ENCODE measurements at regions not wholly inside any gene's neighbourhood (a gene's known extent, or its start where the extent isn't known, plus 50 kb on each side); places are given as distances from the start of the nearest gene placed in this dataset.

DNA sequence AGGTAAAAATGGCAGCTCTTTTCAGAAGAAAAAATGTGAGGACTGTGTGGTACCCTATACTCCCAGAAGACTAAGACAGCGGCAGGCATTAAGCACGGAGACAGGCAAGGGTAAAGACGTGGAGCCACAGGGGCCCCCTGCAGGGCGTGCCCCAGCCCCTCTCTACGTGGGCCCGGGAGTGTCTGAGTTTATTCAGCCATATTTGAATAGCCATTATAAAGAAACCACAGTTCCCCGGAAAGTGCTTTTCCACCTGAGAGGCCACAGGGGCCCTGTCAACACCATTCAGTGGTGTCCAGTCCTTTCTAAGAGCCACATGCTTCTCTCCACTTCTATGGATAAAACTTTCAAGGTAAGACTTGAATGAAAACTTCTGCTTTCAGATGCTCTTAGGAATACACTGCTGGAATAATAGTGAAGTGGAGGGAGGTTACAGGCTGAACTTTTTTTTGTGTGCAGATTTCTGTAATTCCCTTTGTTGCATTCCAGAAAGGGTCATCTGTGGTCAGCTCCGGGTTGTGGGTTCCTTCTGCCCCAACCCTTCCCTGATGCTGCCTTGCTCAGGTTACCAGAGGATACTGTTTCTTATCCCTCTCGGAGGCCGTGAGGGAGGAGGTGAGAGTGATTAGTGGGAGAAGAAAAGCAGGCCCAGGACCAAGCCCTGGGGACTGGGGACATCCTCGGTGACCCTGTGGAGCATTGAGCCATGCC lies 58.4 kb downstream of the SLC25A47 start:
- no peak for DNase-seq

DNA sequence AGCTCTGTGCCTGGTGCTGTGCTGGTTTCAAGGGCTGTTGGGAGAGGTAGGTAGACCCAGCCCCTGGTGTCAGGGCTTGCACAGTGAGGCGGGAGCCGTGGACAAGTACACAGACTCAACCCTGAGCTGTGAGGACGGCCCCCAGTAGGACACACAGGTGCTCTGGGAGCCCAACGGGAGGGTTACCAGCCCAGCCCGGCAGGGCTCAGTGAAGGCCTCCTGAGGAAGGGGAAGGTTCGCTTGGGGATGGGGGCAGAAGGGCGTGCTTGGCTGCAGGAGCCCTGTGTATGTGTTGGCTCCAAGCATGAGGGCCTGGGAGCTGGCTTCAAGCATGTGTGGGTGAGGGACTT lies 58.9 kb downstream of the SLC25A47 start:
- no peak for DNase-seq

DNA sequence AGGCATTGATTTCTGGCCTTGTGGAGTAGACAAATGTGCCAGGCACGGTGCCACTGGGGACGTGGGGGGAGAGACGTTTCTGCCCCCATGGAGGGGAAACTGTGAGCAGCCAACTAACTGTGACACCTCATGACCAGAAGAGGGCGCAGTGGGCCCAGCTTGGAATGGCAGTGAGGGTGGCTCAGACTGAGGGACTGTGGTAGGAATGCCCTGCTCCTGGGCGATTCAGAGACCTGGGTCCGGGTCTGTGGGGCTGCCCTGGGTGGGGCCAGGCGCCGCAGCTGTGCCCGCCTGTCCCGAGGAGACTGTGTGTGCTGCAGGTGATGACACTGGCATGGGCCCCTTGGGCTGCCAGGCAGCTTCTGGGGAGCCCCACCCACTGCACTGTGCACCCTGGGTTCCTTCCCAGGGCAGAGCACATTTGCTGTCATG lies 60.6 kb downstream of the SLC25A47 start:
- peak; percentile 74 to 77 for DNase-seq

DNA sequence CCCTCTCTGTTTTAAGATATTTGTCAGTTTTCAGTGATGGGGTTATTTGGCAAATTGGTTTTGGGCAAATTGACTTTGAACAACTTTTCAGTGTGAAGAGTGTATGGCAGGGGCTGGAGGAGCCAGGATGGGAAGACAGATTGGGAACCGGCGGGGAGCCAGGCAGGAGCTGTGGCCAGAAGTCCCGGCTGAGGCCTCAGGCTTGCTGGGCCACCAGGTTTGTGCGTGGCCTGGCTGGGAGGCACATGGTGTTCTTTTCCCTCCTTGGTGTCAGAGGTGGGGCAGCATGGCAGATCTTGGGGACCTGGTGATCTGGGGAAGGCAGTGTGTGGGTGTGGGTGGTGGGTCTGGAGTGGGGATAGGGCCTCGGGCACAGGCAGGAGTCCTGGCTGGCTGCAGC lies 61.1 kb downstream of the SLC25A47 start:
- no peak for DNase-seq

DNA sequence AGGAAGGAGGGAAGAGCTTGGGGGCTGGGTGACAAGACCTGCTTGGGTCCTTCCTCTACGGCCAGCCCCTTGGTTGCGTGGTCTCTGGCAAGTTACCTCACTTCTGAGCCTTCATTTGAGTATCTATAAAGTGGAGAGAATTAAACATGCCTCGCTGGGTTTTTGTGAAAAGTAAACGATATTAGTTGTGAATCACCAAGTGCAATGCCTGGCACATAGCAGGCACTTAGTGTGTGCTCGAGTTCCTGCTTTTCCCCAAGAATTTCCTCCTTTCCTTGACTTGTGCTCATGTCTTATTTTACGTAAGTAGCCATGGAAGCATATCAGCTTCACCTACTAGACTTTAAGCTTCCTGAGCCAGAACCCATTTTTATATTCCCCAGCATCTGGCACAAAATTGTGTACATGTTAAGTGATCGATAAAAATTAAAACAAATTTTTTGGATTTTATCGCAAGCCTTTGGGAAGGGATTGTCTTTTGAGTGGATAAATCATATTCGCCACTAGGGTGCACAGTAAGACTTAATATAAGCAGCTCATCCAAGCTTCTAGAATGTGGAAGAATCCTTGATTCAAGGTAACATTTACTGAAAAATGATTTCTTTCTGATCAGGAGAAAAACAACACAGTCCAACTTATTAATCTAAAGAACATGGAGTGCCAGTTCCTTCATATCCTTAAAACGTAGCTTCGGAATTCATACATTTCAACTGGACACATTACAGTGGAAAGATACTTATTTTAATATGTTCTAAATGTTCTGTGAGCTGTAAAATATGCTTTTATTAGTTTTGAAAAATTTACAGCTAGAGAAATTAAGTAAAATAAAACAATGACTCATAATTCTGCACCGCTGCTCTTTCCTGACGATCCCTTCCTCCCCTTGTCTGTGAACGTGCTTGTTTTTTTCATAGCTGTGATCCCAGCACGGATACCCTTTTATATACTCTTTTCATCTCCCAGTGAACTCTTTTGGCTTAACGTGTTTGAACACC lies 62.0 kb downstream of the SLC25A47 start:
- no peak for DNase-seq

DNA sequence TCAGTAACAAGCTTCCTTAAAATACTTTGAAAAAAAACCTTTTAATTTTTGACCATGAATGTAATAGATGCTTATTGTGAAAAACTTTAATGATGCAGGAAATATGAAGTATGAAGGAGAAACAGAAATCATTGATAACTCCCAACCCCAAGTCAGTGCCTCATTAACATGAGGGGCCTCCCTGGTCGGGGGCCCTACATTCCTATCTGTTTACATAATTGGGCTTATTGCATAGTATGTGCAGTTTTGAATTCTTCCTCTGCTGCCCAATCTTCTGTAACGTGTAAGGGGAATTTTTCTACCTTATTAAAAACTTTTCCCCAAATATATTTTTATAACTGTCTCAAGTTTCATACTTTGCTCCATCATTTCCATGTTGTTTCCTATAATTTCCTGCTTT lies 63.0 kb downstream of the SLC25A47 start:
- no peak for DNase-seq

DNA sequence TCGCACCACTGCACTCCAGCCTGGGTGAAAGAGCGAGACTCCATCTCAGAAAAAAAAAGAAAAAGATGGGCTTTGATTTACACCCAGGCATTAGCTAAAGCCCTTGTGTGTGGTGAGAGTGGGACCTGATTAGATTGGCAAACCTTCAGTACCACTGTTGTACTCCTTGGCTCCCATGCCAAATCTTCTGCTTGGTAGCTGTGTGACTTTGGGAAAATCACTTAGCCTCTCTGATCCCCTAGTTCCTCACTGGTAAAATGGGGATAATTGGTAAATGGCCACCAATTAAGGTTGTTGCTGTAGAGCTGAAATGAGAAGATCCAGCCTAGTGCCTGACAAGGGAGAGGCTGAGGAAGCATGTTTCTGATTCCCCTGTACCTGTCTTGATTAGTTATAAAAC lies 63.7 kb downstream of the SLC25A47 start:
- no peak for DNase-seq

DNA sequence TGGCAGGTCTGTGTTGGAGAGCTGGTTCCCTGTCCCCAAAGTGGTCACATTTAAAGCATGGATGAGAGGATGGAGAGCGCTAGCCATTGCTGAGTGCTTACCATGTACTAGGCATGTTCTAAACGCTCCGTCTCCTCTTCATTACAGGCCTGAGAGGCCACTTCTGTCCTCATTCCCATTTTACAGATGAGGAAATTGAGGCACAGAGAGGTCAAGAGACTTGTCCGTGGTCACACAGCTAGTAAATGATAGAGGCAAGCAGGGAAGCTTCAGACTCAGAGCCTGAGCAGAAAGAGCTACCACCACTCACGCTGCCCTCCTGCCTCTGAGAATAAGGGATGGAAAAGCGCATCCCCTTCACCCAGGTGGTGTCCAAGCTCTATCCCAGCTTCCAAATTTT lies 64.3 kb downstream of the SLC25A47 start:
- DNase-seq: no peak

DNA sequence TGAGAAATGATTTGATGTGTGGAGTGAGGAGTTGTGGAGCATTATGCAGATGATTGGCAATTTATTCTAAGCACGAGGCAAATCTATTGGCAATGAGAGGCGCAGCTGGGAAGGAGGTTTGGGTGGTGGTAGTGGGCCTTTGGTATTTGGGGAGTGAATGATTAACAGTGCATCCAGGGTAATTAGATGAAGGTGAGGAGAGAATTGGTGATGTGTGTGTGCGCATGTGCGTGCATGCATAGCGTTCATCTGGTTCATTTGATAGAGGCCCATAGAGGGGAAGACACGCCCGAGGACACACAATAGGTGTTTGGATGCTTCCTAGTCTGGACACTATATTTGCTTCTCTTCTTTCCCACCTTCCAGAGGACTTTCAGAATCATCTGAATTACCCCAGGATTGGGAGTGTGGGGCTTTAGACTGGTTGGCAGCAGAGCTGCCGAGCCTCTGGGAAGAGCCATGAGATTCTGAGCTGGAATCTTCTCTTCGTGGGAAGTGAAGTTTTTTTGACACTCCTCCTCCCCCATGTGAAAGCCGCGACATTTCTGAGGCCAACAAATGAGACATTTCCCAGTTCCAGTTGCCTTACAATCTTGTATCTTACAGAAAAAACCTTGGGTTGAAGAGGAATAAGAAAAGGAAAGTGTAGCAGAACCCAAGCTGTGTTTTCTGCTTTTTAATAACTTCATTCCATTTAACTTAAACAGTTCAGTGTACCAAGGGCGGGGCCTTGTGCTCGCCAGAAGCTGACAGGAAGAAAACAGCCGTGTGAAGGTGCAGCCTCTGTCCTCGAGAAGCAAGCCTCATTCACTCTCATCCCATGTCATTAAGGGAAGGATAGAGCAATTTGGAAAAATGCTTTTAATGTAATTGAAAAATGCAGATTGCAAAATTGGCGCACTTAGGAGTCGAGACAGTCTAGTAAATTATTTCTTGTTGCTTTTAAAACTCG lies 65.2 kb downstream of the SLC25A47 start:
- DNase-seq: no peak

DNA sequence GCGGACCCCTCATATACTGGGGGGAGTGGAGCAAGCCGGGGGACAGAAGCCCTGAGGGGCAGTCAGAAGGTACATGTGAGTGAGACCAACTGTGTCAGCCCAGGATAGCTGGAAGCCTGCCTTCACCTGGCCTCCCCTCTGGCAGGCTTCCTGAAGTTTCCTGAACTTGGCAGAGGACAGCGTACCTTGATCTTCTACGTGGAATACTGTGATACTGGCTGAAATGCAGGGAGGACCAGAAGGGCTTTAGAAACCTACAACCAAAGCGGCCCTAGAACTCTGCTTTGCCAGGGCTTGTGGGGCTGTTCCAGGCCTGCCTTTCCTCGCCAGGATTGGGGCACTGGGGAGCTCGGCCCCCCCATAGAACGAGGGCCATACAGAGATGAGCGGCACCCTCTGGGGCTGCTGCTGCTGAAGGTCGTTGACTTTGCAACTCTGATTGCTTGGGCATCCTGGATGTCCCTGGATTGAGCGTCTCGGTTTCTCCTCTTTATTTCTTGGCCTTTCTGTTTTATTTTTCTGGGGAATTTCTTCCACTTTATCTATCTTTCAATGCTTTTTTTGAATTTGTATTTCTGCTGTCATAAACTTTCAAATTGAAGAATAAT lies 66.5 kb downstream of the SLC25A47 start:
- no peak for DNase-seq

DNA sequence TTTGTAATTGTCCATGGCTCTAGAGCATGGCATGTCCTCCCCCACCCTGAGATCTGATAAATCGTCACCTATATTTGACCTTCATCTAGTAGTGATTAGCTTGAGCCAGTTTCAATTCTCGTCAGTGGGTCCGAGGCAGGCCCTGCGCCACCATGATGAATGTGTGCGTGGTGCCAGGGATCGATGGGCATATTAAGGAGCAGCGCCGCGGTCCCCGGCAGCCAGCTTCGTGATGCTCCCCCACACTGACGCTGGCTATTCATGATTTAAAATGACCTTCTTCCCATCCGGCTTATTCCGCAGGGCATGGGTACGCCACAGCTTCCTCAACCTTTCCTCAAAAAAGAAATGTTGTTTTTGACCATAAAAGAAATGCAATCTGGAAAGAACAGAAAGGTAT lies 68.0 kb downstream of the SLC25A47 start:
- no peak for DNase-seq

DNA sequence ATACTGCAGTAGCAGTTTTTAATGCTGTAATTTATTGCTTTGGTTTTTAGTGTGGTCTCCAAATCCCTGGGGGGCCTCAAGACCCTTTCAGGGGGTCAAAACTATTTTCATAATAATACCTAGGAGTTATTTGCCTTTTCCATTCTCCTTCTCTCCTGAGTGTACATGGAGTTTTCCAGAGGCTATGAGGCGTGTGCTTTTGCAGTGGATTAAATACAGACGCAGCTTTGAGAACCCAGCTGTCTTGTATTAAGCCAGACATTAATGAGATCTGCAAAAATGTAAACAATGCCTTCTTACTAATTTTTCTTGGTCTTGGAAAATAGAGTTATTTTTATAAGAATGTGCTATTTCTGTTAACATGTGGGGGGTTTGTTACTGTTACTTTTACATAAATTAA lies 68.6 kb downstream of the SLC25A47 start:
- DNase-seq: no peak

DNA sequence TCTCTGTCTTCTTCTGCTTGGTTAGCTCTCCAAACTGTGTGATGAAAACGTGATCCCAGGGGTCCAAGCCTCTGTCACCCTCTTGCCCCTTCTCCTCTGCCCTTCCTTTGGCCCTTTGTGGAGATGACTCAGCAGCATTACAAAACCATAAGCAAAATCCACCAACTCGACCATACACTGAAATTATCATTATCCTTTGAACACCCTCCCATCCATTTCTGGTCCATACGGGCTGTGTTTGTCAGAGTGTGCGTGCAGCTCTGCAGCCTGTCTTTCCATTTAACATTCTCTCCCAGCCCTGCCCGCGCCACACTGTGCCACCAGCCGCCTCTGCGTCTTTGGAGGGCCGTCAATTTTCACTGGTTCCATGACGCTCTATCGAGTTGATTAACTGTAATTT lies 69.2 kb downstream of the SLC25A47 start:
- no peak for DNase-seq

DNA sequence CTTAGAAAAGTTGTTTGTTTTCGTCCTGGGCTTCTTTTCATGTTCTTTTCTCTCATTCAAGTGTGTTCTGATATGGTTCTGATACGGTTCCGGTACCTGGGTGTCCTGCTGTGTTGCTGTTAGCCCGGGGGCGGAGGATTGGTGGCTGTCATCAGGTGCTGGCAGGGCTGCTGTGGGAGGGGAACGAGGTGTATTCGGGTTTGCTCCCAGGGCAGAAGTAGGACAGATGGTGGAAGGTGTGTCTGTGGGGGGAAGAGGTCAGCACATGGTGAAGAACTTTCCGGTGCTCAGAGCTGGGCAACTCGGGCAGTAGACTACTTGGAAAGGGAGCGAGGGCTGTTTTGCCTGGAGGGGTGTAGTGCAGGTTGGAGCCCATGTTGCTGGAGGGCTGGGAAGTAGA lies 70.2 kb downstream of the SLC25A47 start:
- no peak for DNase-seq

DNA sequence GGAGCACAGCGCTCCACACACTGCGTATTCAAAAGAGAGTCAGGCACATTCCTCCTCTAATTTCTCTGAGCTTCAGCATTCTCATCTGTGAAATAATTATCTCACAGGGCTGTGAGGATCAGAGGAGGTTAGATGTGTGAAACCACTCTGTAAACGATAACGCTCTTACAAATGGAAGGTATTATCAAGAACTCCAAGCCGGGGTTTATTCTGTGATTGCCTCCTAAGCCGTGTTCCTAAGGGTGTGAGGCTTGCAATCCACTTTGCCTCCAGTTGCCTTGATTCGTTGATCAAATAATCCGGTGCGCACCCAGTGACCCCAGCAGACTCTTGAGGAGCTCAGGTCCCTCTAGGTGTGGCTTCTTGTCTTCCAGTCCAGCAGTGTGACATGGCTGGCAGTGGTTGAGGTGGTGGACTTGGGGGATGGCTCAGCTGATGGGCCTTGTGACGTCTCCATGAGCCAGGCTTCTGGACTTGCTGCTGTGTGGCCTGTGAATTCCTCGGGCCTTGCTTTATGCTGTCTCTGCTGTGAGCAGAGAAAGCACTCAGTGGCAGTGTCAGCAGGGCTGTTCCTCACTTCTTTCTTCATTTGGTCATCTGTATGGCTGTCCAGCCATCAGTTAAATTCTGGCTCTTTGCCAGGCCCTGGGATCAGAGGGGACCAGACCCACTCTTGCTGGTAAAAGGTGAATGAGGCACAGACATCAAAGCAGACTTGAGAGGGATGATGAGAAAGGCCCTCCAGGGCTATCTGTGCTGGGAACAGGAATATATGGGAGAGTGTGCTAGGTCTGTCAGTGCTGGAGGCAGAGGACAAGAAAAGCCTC lies 71.0 kb downstream of the SLC25A47 start:
- DNase-seq: no peak

DNA sequence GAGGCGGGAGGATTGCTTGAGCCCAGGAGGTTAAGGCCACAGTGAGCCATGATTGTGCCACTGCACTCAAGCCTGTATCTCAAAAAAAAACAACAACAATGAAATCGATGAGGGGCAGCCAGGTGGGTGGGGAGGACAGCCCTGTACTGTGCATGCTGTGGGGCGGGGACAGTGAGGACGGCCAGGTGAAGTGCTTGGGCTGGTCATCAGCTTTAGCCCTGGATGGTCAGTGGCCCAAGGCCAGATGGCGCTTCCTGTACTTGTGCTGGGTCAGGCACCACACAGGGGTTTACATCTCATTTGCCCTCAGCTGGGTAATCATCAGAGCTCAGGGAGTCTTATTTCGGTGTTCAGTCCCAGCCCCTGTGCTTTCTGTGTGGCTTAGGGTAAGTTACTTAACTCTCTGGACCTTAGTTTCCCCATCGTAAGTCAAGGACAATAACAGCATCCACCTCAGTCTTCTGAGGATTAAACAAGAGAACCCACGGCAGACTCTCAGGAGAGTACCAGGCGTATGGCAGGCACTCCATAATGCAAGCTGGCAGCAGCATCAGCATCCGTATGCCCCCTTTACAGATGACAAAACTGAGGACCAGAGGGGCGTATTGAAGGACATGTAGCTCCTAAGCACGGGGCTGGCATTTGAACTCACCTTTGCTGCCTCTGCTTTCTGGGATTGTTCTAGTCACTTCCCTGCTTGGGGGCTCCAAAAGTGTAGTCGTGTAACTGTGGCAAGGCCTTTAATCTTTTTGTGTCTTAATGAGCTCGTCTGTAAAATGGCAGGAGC lies 71.9 kb downstream of the SLC25A47 start:
- DNase-seq: no peak

DNA sequence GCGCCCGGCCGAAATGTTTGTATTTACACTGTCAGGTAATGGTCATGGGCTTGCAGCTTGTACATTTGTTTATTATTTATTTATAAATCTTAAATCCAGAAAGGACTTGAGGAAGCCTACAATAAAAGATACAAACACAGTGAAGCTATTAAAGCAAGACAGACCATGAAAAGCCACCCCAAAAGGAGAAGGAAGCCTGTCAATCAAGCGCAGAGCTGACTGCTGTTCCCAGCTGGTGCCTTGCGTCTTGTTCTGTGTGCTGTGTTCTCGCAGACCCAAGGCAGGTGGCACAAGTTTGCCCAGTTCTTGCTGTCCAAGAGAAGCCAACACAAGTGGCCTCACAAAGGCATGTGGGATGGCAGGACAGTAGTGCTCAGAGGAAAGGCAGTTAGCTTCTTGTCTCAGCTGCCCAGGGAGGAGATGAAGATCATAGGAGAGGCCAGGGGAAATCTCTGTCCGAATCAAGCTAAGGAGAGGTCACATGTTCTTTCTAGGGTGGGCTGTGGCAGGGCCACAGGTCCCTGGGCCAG lies 73.2 kb downstream of the SLC25A47 start:
- DNase-seq: no peak

DNA sequence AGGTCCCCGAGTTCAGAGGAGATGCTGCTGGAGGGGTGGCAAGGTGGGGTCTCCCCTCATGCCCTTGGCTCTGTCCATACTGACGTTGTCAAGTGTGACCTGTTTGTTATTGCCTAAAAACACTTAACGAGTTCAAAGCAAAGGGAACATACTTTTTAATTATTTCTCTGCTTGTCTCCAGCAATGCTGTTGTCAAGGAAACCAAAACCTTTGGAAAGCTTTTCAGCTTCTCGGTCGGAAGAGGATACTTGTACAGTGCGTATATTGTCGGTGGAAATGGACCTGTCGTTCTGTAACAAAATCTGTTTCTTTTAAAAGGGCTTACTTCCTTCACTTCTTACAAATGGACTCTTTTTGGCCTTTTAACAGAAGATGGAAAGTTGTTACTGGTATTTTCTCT lies 73.9 kb downstream of the SLC25A47 start:
- no peak for DNase-seq

DNA sequence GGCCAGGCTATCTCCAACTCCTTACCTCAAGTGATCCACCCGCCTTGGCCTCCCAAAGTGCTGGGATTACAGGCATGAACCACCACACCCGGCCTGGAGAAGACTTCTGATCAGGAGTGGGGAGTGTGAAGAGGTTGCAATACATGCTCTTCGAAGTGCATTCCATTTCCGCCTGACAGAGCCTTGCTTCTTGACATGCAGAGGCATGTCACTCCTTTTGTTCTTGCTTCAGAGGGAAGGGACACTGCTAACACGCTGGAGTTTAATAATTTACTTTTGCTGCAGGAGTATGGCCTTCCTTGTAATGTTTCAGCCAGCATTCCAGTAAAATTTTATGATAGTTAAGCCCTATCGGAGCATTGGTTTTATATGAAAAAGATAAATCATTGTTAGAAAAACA lies 74.9 kb downstream of the SLC25A47 start:
- DNase-seq: no peak

DNA sequence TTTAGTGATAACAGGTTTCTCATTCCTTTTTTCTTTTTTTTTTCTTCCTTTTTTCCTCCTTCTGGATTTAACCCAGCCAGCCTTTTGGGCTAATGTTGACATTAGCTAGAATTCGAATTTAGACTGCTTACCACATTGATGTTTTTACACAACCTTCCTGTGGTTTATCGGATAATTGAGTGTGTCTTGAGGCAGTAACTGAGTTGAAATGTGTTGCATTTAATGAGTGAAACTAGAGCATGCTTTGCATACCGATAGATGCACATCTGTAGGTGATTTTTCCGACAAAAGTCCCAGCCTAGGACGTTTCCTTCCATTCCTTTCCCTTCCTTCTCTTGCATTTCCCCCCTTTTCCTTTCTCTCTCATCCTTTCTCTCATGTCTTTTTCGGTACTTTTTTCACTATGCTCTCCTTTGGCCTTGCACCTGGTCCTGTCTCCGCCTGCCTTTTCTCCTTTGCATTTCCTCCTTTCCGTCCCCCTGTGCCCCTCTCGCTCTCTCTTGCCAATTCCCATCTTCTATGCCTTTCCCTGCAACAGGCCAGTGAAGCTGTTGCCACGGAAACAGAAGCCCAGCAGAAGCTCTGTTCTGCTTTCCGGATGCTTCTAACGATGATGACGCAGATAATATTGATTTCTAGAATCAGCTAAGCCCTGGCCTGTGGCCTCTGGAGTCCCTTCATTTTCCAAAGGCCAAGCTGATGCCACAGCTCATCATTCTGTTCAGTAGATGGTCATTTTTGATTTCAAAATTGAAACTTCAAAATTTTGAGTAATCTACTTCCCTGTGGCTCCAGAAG lies 76.1 kb downstream of the SLC25A47 start:
- no peak for DNase-seq

Measured in activated T-cell treated with anti-CD3 and anti-CD28 coated beads, Interleukin-2, amount 50 U/mL, for 48 hours (primary cell).